Eye (tissue), 1 donor: ENCODE measurements at regions not wholly inside any gene's neighbourhood (a gene's known extent, or its start where the extent isn't known, plus 50 kb on each side); places are given as distances from the start of the nearest gene placed in this dataset.
"Not testable (repeated sequence)": the region's sequence is repeated elsewhere in the genome, so short reads cannot be mapped to it uniquely, and the experiment has no call there.

Source experiments
- DNase-seq: peaks from one replicate; pipeline ENCODE4 v3.0.0-alpha.2; 2015

GRCh38 chr16:31754998-31755615 lies 118.5 kb upstream of the ZNF267 start:
- DNase-seq, result no peak

GRCh38 chr16:31764103-31764502 lies 109.5 kb upstream of the ZNF267 start:
- DNase-seq, result no peak

- no peak for DNase-seq
Measured at GRCh38 chr16:31767267-31767666, 106.3 kb upstream of the ZNF267 start.

GRCh38 chr16:31780342-31780741 lies 93.3 kb upstream of the ZNF267 start:
- no peak for DNase-seq

GRCh38 chr16:31785126-31785525 lies 88.5 kb upstream of the ZNF267 start:
- no peak for DNase-seq

- no peak for DNase-seq
Measured at GRCh38 chr16:31807086-31807485, 66.5 kb upstream of the ZNF267 start.

GRCh38 chr16:31810863-31811262 lies 62.7 kb upstream of the ZNF267 start:
- DNase-seq, result no peak

GRCh38 chr16:31816141-31816540 lies 57.5 kb upstream of the ZNF267 start:
- DNase-seq, result not testable (repeated sequence)

GRCh38 chr16:31819386-31819785 lies 54.2 kb upstream of the ZNF267 start:
- no peak for DNase-seq

GRCh38 chr16:31819948-31820347 lies 53.7 kb upstream of the ZNF267 start:
- no peak for DNase-seq
